ENCODE measurements at regions not wholly inside any gene's neighbourhood (a gene's known extent, or its start where the extent isn't known, plus 50 kb on each side); places are given as distances from the start of the nearest gene placed in this dataset.

GRCh38 chr3:44041726-44042125 lies 200.0 kb upstream of the TOPAZ1 start:
- no peak for TF ChIP-seq JUND (IDR thresholded peaks at IDR 0.05)
- TF ChIP-seq MAX (IDR thresholded peaks at IDR 0.05; ENCODE audit: low read depth) = no peak
- no peak for TF ChIP-seq CTCF (IDR thresholded peaks at IDR 0.05)
- TF ChIP-seq EP300 (IDR thresholded peaks at IDR 0.05; ENCODE audit: borderline replicate concordance in 1 of 2, low read depth in 1 of 2, low read length in 1 of 2) = no peak
- TF ChIP-seq PBX3 (IDR thresholded peaks at IDR 0.05) = no peak
- TF ChIP-seq YY1 (IDR thresholded peaks at IDR 0.05; ENCODE audit: low read depth) = no peak
- TF ChIP-seq POLR2AphosphoS5 (IDR thresholded peaks at IDR 0.05; ENCODE audit: low read depth, low read length) = no peak
- no peak for TF ChIP-seq TCF12 (IDR thresholded peaks at IDR 0.05)
- no peak for TF ChIP-seq RCOR1 (IDR thresholded peaks at IDR 0.05; ENCODE audit: low read length)
